ENCODE measurements at regions not wholly inside any gene's neighbourhood (a gene's known extent, or its start where the extent isn't known, plus 50 kb on each side); places are given as distances from the start of the nearest gene placed in this dataset.

DNA sequence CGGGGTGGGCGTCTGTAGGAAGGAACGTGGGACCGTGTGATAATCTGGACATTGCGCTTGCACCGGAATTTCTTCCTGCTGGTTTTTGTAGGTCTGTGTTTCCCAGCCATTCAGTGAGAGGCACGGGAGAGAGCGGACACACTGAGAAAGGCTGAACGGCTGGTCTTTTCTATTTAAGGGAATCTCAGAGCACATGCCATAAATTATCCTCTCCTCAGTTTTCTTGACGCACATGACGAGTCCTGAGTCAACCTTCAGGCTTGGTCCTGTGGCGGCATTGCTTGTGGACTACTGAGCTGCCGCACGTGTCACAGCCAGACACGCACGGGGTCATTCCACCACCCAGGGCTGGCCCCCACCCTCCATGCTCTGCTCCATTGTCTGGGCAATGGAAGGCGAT lies 519.3 kb upstream of the ID2 start:
- H3K27ac ChIP-seq (ENCODE audit: low read depth, low read length): no peak overlapping the region
- H3K4me1 ChIP-seq (ENCODE audit: control insufficient read depth in 1 of 2, insufficient read depth in 2 of 2, low read length in 2 of 2): no peaks in the 10 kb centered on the region
- ChIA-PET POLR2A (no interaction called here), CTCF (no interaction called here), RAD21 (ENCODE audit: low non-redundant PET in 1 of 2, low total read pairs in 2 of 2, uncharacterized antibody in 2 of 2, unreplicated experiment in 2 of 2) (no interaction called here)
- TF ChIP-seq ZFX (IDR thresholded peaks at IDR 0.05) (no peak), POLR2AphosphoS5 (IDR thresholded peaks at IDR 0.05; ENCODE audit: low read depth, low read length) (no peak), JUND (IDR thresholded peaks at IDR 0.05) (no peak), SP1 (IDR thresholded peaks at IDR 0.05; ENCODE audit: low read depth) (no peak), TCF7L2 (IDR thresholded peaks at IDR 0.05; ENCODE audit: borderline replicate concordance, extremely low read depth, insufficient read depth, insufficient read length) (no peak), RAD21 (IDR thresholded peaks at IDR 0.05; ENCODE audit: low read depth) (no peak), POLR2A (IDR thresholded peaks at IDR 0.05; ENCODE audit: borderline replicate concordance, extremely low read depth, insufficient read depth, insufficient read length) (no peak)
- TF ChIP-seq, protein P1, sequence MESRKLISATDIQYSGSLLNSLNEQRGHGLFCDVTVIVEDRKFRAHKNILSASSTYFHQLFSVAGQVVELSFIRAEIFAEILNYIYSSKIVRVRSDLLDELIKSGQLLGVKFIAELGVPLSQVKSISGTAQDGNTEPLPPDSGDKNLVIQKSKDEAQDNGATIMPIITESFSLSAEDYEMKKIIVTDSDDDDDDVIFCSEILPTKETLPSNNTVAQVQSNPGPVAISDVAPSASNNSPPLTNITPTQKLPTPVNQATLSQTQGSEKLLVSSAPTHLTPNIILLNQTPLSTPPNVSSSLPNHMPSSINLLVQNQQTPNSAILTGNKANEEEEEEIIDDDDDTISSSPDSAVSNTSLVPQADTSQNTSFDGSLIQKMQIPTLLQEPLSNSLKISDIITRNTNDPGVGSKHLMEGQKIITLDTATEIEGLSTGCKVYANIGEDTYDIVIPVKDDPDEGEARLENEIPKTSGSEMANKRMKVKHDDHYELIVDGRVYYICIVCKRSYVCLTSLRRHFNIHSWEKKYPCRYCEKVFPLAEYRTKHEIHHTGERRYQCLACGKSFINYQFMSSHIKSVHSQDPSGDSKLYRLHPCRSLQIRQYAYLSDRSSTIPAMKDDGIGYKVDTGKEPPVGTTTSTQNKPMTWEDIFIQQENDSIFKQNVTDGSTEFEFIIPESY (IDR thresholded peaks at IDR 0.05; ENCODE audit: extremely low read depth, insufficient replicate concordance, low read length): no peak
- H3K4me2 ChIP-seq (ENCODE audit: low read length): no peak overlapping the region
- no peak for ATAC-seq
- intact Hi-C loops (cut with micrococcal nuclease): no loop called here
- H3K4me3 ChIP-seq (replicated peaks in 1 of 2; ENCODE audit: low read depth in 1 of 2, low read length in 2 of 2): no peak overlapping the region
- no peaks in the 10 kb centered on the region for H3K36me3 ChIP-seq (ENCODE audit: control insufficient read depth in 1 of 2, insufficient read depth in 2 of 2, low read length in 2 of 2)
- no peaks in the 10 kb centered on the region for H3K27me3 ChIP-seq (ENCODE audit: insufficient read depth, low read length)
- no peak for DNase-seq (ENCODE audit: low read depth, low spot score)
- H2AFZ ChIP-seq (ENCODE audit: low read depth, low read length, poor library complexity, severe bottlenecking): no peak overlapping the region
- H3K9me2 ChIP-seq (ENCODE audit: insufficient read depth): no peaks in the 10 kb centered on the region
- H3K79me2 ChIP-seq (ENCODE audit: insufficient read depth, low read length): no peaks in the 10 kb centered on the region
- H4K20me1 ChIP-seq (ENCODE audit: insufficient read depth): no peaks in the 10 kb centered on the region
- BruUV-seq (replicated peaks): no TSS peak
- H3K9me3 ChIP-seq (ENCODE audit: control insufficient read depth in 1 of 2, insufficient read depth in 1 of 2, low read depth in 1 of 2, low read length in 2 of 2): no peaks in the 10 kb centered on the region
- H3K9ac ChIP-seq (ENCODE audit: low read length): no peak overlapping the region

- no peak for ATAC-seq
- no peak for DNase-seq (ENCODE audit: low read depth, low spot score)
- Histone ChIP-seq H3K79me2 (ENCODE audit: insufficient read depth, low read length) (no peaks in the 10 kb centered on the region), H3K27ac (ENCODE audit: low read depth, low read length) (no peak overlapping the region), H3K9me2 (ENCODE audit: insufficient read depth) (no peaks in the 10 kb centered on the region), H3K4me1 (ENCODE audit: control insufficient read depth in 1 of 2, insufficient read depth in 2 of 2, low read length in 2 of 2) (no peaks in the 10 kb centered on the region), H3K36me3 (ENCODE audit: control insufficient read depth in 1 of 2, insufficient read depth in 2 of 2, low read length in 2 of 2) (no peaks in the 10 kb centered on the region), H2AFZ (ENCODE audit: low read depth, low read length, poor library complexity, severe bottlenecking) (no peak overlapping the region), H3K4me3 (replicated peaks in 1 of 2; ENCODE audit: low read depth in 1 of 2, low read length in 2 of 2) (no peak overlapping the region), H4K20me1 (ENCODE audit: insufficient read depth) (no peaks in the 10 kb centered on the region), H3K9me3 (ENCODE audit: control insufficient read depth in 1 of 2, insufficient read depth in 1 of 2, low read depth in 1 of 2, low read length in 2 of 2) (no peaks in the 10 kb centered on the region), H3K27me3 (ENCODE audit: insufficient read depth, low read length) (no peaks in the 10 kb centered on the region), H3K9ac (ENCODE audit: low read length) (no peak overlapping the region), H3K4me2 (ENCODE audit: low read length) (no peak overlapping the region)
- POLR2A ChIA-PET: no interaction called here
- RAD21 ChIA-PET (ENCODE audit: low non-redundant PET in 1 of 2, low total read pairs in 2 of 2, uncharacterized antibody in 2 of 2, unreplicated experiment in 2 of 2): no interaction called here
- intact Hi-C loops (cut with micrococcal nuclease): no loop called here
- CTCF ChIA-PET: no interaction called here
- no TSS peak for BruUV-seq (replicated peaks)
- TF ChIP-seq CTCF (IDR thresholded peaks at IDR 0.05 in 2 of 3, conservative IDR thresholded peaks at IDR 0.05 in 1 of 3; ENCODE audit: borderline replicate concordance in 1 of 3, insufficient read depth in 1 of 3, low read depth in 2 of 3, low read length in 2 of 3): no peak
- TF ChIP-seq POLR2AphosphoS5 (IDR thresholded peaks at IDR 0.05; ENCODE audit: low read depth, low read length): no peak
- no peak for TF ChIP-seq ZNF274 (IDR thresholded peaks at IDR 0.05; ENCODE audit: low read depth, low read length)
- no peak for TF ChIP-seq EGR1 (IDR thresholded peaks at IDR 0.05; ENCODE audit: low read depth)
- TF ChIP-seq CBX3 (IDR thresholded peaks at IDR 0.05; ENCODE audit: low read depth): no peak
- no peak for TF ChIP-seq SIN3A (IDR thresholded peaks at IDR 0.05; ENCODE audit: low read depth)
- TF ChIP-seq FOSL1 (IDR thresholded peaks at IDR 0.05; ENCODE audit: low read depth): no peak
- no peak for TF ChIP-seq POLR2A (IDR thresholded peaks at IDR 0.05; ENCODE audit: borderline replicate concordance, extremely low read depth, insufficient read depth, insufficient read length)
- TF ChIP-seq SRF (IDR thresholded peaks at IDR 0.05; ENCODE audit: low read depth): no peak
- TF ChIP-seq YY1 (IDR thresholded peaks at IDR 0.05; ENCODE audit: extremely low read depth, insufficient replicate concordance, low read depth, low read length): no peak
These were observed 516.3 kb upstream of the ID2 start for GRCh38 chr2:8165550-8165949.
